Nephron progenitor cell (in vitro differentiated cells): ENCODE measurements at regions not wholly inside any gene's neighbourhood (a gene's known extent, or its start where the extent isn't known, plus 50 kb on each side); places are given as distances from the start of the nearest gene placed in this dataset.

Experiments used
- DNase-seq: peaks from one replicate; pipeline ENCODE4 v3.0.0; 2021
- H3K27ac Mint-ChIP-seq: 2 replicates; pipeline ENCODE4 v1.8.0; 2021; ENCODE audit warnings: mild to moderate bottlenecking, moderate library complexity, mixed read lengths
- H3K27me3 Mint-ChIP-seq: 2 replicates; pipeline ENCODE4 v1.8.0; 2021; ENCODE audit warnings: mild to moderate bottlenecking, low read depth, mixed read lengths; ENCODE audit not compliant: poor library complexity
- H3K36me3 Mint-ChIP-seq: 2 replicates; pipeline ENCODE4 v1.8.0; 2021; ENCODE audit warnings: low read depth, mixed read lengths
- H3K4me1 Mint-ChIP-seq: 2 replicates; pipeline ENCODE4 v1.8.0; 2021; ENCODE audit warnings: mixed read lengths
- H3K4me3 Mint-ChIP-seq: 2 replicates; pipeline ENCODE4 v1.8.0; 2021; ENCODE audit warnings: mild to moderate bottlenecking, moderate library complexity, mixed read lengths
- H3K9me3 Mint-ChIP-seq: 2 replicates; pipeline ENCODE4 v1.8.0; 2021; ENCODE audit warnings: mild to moderate bottlenecking, moderate library complexity, mixed read lengths
- TF ChIP-seq, protein P1 (sequence below): fragments of 200-600 bp; sonication (generic); IDR thresholded peaks from 2 replicates; pipeline ENCODE4 v1.5.0; 2021; ENCODE audit warnings: antibody characterized with exemption

DNA sequence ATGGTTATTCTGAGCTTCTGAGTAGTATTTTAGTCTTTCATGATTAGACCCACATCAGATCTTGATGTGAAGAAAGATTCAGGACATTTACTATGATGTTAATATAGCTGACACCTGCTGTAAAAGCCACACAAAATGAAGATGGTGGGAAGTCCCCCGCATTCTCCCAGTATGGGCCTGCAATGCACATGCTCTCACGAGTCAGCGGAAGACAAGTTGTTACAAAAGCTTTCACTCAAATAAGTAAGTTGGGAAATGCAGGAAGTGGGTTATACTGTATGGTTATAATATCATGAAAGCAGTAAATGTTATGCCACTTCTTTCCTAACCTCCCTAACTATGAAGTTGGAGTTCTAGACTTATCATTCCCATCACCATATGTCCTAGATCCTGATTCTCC, 171.9 kb downstream of the KLF5 start:
- Mint-ChIP-seq H3K9me3 (no peaks in the 10 kb centered on the region), H3K27me3 (peaks cover 4% of the 10 kb centered on the region), H3K36me3 (no peaks in the 10 kb centered on the region), H3K4me3 (no peak overlapping the region), H3K4me1 (no peaks in the 10 kb centered on the region), H3K27ac (no peak overlapping the region)
- TF ChIP-seq, protein P1, sequence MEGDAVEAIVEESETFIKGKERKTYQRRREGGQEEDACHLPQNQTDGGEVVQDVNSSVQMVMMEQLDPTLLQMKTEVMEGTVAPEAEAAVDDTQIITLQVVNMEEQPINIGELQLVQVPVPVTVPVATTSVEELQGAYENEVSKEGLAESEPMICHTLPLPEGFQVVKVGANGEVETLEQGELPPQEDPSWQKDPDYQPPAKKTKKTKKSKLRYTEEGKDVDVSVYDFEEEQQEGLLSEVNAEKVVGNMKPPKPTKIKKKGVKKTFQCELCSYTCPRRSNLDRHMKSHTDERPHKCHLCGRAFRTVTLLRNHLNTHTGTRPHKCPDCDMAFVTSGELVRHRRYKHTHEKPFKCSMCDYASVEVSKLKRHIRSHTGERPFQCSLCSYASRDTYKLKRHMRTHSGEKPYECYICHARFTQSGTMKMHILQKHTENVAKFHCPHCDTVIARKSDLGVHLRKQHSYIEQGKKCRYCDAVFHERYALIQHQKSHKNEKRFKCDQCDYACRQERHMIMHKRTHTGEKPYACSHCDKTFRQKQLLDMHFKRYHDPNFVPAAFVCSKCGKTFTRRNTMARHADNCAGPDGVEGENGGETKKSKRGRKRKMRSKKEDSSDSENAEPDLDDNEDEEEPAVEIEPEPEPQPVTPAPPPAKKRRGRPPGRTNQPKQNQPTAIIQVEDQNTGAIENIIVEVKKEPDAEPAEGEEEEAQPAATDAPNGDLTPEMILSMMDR = no peak
- no peak for DNase-seq

DNA sequence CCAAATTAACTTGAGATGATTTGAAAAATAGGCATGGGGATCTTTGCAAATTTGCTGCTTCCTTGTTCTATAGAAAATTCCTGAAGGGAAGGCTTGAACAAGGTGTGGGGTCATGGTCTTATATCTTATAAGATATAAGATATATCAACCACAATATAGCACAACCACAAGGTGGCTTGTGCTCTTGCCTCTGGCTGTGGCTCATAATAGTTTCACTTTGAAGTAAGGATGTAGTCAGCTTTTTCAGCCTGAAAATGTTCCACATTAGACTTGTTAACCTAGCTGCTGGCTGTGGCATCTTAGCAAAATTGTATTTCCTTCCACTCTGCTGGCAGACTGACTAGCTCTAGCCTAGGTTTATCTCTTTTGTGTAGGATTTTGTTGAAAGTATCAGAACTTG, 169.7 kb downstream of the KLF5 start:
- H3K36me3 Mint-ChIP-seq = no peaks in the 10 kb centered on the region
- no peaks in the 10 kb centered on the region for H3K4me1 Mint-ChIP-seq
- no peak overlapping the region for H3K27ac Mint-ChIP-seq
- TF ChIP-seq, protein P1 = no peak
- H3K27me3 Mint-ChIP-seq = peaks cover 1% of the 10 kb centered on the region
- no peaks in the 10 kb centered on the region for H3K9me3 Mint-ChIP-seq
- DNase-seq = no peak
- no peak overlapping the region for H3K4me3 Mint-ChIP-seq

DNA sequence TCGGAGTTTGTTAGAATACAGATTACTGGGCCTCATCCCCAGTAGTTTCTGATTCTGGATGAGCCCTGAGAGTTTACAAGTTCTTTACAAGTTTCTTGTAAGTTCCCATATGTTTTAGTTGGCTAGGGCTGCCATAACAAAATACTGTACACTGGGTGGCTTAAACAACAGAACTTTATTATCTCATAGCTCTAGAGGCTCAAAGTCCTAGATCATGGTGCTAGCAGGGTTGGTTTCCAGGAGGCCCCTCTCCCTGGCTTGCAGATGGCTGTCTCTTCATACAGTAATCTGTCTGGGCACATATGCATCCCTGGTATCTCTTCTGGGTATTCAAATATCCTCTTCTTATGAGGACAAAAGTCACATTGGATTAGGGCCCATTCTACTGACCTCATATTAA, 167.2 kb downstream of the KLF5 start:
- Mint-ChIP-seq H3K9me3 (no peaks in the 10 kb centered on the region), H3K36me3 (no peaks in the 10 kb centered on the region), H3K4me3 (no peak overlapping the region), H3K4me1 (no peaks in the 10 kb centered on the region), H3K27me3 (peaks cover 7% of the 10 kb centered on the region), H3K27ac (no peak overlapping the region)
- no peak for DNase-seq
- TF ChIP-seq, protein P1 = no peak

DNA sequence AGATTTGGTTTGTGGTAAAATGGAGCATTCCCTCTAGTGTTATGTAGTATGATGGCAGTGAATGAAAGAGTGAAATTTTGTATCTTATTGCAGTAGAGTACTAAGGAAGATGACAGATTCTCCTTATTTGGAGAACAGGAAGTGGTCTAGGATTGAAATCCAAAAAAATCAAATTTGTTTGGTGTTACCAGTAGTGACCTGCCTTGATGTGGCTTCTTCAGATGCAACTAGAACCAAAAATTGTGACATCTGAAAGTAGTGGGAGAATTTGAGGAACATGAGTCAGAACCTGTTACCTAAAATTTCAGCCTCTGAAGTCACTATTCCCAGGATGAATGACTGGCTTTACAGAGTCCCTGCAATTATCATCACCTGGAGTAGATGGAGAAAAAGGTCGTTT, 165.9 kb downstream of the KLF5 start:
- Mint-ChIP-seq H3K36me3 (no peaks in the 10 kb centered on the region), H3K4me1 (no peaks in the 10 kb centered on the region), H3K4me3 (no peak overlapping the region), H3K27me3 (peaks cover 16% of the 10 kb centered on the region), H3K9me3 (no peaks in the 10 kb centered on the region), H3K27ac (no peak overlapping the region)
- DNase-seq = no peak
- TF ChIP-seq, protein P1 = no peak

DNA sequence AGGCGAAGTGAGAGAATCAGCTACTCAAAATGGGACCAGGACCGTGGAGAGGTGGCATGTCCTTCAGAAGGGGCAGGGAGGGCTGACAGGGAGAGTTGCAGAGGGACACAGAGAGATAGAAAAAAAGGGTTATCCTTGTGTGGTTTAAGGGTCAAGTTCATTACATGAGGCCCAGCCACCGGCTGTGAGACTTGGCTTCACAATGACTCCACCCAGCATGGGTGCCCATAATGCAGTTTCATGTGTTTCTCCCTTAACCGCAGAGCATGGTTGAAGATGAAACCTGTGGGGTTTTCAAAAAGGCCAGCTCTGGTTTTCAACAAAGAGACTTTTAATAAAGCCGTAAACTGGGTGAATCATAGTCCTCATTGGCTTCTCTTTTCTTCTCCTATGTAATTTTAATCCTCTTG, 164.6 kb downstream of the KLF5 start:
- H3K4me3 Mint-ChIP-seq = no peak overlapping the region
- no peaks in the 10 kb centered on the region for H3K36me3 Mint-ChIP-seq
- H3K4me1 Mint-ChIP-seq = no peaks in the 10 kb centered on the region
- no peak for DNase-seq
- H3K27ac Mint-ChIP-seq = no peak overlapping the region
- TF ChIP-seq, protein P1 = no peak
- H3K9me3 Mint-ChIP-seq = no peaks in the 10 kb centered on the region
- H3K27me3 Mint-ChIP-seq = peaks cover 16% of the 10 kb centered on the region

DNA sequence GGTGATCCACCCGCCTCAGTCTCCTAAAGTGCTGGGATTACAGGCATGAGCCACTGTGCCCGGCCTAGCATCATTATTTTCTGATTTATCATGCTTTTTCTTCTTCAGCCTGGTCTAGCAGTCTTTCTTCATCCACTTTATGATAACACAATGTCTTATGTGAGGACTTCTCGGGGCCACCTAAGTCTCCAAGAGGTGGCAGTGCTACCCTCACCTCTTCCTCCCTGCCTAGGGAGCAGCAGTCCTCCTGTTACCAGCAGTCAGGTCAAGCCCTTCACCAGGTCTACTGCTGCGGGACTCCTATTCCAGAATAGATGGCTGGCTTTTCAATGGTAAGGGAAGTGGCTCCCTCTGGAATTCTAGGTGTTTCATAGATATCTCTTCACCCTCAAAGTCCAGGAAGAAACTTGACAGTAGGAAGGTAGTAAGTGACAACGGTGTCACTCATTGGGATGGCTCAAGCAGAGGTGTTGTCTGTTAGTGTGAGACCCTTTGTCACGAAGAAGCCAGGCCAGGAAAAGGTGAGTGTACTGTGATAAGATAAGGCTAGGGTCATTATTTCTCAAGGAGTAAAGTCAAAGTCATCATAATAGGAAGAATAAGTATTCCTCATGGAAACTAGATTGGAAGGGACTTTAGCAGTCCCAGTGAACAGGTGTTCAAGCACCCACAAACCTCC, 164.0 kb downstream of the KLF5 start:
- Mint-ChIP-seq H3K4me1 (no peaks in the 10 kb centered on the region), H3K27me3 (peaks cover 19% of the 10 kb centered on the region), H3K9me3 (no peaks in the 10 kb centered on the region), H3K36me3 (no peaks in the 10 kb centered on the region), H3K27ac (no peak overlapping the region), H3K4me3 (no peak overlapping the region)
- TF ChIP-seq, protein P1 = no peak
- DNase-seq = no peak
